ENCODE measurements at regions not wholly inside any gene's neighbourhood (a gene's known extent, or its start where the extent isn't known, plus 50 kb on each side); places are given as distances from the start of the nearest gene placed in this dataset.
"Not testable (repeated sequence)": the region's sequence is repeated elsewhere in the genome, so short reads cannot be mapped to it uniquely, and the experiment has no call there.

DNA sequence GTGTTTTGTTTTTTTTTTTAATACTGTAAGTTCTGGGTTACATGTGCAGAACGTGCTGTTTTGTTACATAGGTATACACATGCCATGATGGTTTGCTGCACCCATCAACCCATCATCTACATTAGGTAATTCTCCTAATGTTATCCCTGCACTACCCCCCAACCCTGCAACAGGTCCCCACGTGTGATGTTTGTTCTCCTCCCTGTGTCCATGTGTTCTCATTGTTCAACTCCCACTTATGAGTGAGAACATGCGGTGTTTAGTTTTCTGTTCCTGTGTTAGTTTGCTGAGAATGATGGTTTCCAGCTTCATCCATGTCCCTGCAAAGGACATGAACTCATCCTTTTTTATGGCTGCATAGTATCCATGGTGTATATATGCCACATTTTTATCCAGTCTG, 1005.4 kb downstream of the SOCS6 start:
- H3K4me3 ChIP-seq (ENCODE audit: low read length in 3 of 3); H3K27me3 ChIP-seq (ENCODE audit: control insufficient read depth in 3 of 3, insufficient read depth in 3 of 3, low read length in 3 of 3); H3K9ac ChIP-seq (ENCODE audit: low read depth in 1 of 3, low read length in 3 of 3); H3K9me3 ChIP-seq (ENCODE audit: control insufficient read depth in 3 of 3, low read length in 3 of 3); H3K27ac ChIP-seq (ENCODE audit: low read depth, low read length); H3K36me3 ChIP-seq (ENCODE audit: control insufficient read depth in 3 of 3, insufficient read depth in 3 of 3, low read length in 3 of 3); H3K4me1 ChIP-seq (ENCODE audit: control insufficient read depth in 3 of 3, insufficient read depth in 3 of 3, low read length in 3 of 3): not testable (repeated sequence)

DNA sequence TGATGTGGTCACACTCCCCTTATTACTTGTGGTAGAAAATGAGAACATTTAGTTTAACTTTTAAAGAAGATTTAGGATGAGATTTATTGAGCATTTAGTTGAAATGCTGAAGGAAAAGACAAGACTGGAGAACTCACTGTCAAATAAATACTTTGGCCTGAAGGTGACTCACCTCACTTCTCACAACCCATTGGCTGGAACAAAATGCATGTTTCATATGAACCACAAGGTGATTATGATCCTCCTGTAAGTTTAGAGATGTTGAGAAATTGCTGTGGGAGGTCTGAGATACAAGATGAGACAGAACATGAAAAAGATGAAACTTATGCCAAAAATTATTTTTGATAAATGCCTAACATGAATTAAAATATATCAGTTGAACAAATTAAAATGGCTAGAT, 1004.5 kb downstream of the SOCS6 start:
- no peaks in the 10 kb centered on the region for H3K27me3 ChIP-seq (ENCODE audit: control insufficient read depth in 3 of 3, insufficient read depth in 3 of 3, low read length in 3 of 3)
- H3K27ac ChIP-seq (ENCODE audit: low read depth, low read length): no peak overlapping the region
- no peaks in the 10 kb centered on the region for H3K36me3 ChIP-seq (ENCODE audit: control insufficient read depth in 3 of 3, insufficient read depth in 3 of 3, low read length in 3 of 3)
- no peak overlapping the region for H3K4me3 ChIP-seq (ENCODE audit: low read length in 3 of 3)
- no peaks in the 10 kb centered on the region for H3K4me1 ChIP-seq (ENCODE audit: control insufficient read depth in 3 of 3, insufficient read depth in 3 of 3, low read length in 3 of 3)
- H3K9me3 ChIP-seq (ENCODE audit: control insufficient read depth in 3 of 3, low read length in 3 of 3): no peaks in the 10 kb centered on the region
- no peak overlapping the region for H3K9ac ChIP-seq (ENCODE audit: low read depth in 1 of 3, low read length in 3 of 3)

GRCh38 chr18:71287268-71287667, 998.4 kb downstream of the SOCS6 start:
- no peaks in the 10 kb centered on the region for H3K4me1 ChIP-seq (ENCODE audit: control insufficient read depth in 3 of 3, insufficient read depth in 3 of 3, low read length in 3 of 3)
- H3K9ac ChIP-seq (ENCODE audit: low read depth in 1 of 3, low read length in 3 of 3): no peak overlapping the region
- H3K4me3 ChIP-seq (ENCODE audit: low read length in 3 of 3): no peak overlapping the region
- no peaks in the 10 kb centered on the region for H3K9me3 ChIP-seq (ENCODE audit: control insufficient read depth in 3 of 3, low read length in 3 of 3)
- H3K36me3 ChIP-seq (ENCODE audit: control insufficient read depth in 3 of 3, insufficient read depth in 3 of 3, low read length in 3 of 3): no peaks in the 10 kb centered on the region
- no peak overlapping the region for H3K27ac ChIP-seq (ENCODE audit: low read depth, low read length)
- no peaks in the 10 kb centered on the region for H3K27me3 ChIP-seq (ENCODE audit: control insufficient read depth in 3 of 3, insufficient read depth in 3 of 3, low read length in 3 of 3)

DNA sequence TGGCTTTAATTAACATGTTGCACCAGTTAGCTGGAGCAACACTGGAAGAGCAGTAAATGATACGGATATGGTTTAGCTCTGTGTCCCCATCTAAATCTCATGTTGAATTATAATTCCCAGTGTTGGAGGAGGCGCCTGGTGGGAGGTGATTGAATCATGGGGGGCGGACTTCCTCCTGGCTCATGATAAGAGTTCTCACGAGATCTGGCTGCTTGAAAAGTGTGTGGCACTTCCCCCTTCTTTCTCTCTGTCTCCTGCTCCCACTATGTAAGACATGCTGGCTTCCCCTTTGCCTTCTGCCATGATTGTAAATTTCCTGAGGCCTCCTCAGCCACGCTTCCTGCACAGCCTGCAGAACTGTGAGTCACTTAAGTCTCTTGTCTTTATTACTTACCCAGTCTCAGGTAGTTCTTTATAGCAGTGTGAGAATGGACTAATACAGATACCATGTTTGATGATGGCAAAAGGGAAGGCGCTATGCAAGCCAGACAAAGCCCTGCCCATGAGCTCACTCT, 963.6 kb downstream of the SOCS6 start:
- Histone ChIP-seq H3K4me1 (ENCODE audit: control insufficient read depth in 3 of 3, insufficient read depth in 3 of 3, low read length in 3 of 3) (no peaks in the 10 kb centered on the region), H3K9ac (ENCODE audit: low read depth in 1 of 3, low read length in 3 of 3) (no peak overlapping the region), H3K27ac (ENCODE audit: low read depth, low read length) (no peak overlapping the region)

DNA sequence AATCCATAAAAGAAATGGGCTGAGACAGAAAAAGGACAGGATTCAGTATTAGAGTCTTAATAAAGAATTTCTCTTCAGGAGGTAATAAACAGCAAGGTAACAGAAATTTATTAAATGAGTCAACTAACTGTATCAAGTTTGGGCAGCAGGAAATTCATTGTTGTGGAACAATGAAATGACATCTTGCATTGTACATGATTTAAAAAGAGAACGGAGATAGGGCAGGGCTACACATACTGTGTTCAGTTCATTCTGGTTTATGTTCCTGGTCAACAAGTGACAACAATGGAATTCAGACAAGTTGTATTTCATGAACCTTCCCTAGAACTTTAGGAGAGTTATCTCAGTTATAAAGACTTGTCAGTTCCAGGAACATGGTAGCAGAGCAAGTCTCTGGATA, 961.3 kb downstream of the SOCS6 start:
- Histone ChIP-seq H3K9me3 (ENCODE audit: control insufficient read depth in 3 of 3, low read length in 3 of 3) (no peaks in the 10 kb centered on the region), H3K4me3 (ENCODE audit: low read length in 3 of 3) (no peak overlapping the region), H3K27ac (ENCODE audit: low read depth, low read length) (no peak overlapping the region), H3K4me1 (ENCODE audit: control insufficient read depth in 3 of 3, insufficient read depth in 3 of 3, low read length in 3 of 3) (no peaks in the 10 kb centered on the region), H3K9ac (ENCODE audit: low read depth in 1 of 3, low read length in 3 of 3) (no peak overlapping the region), H3K36me3 (ENCODE audit: control insufficient read depth in 3 of 3, insufficient read depth in 3 of 3, low read length in 3 of 3) (no peaks in the 10 kb centered on the region), H3K27me3 (ENCODE audit: control insufficient read depth in 3 of 3, insufficient read depth in 3 of 3, low read length in 3 of 3) (no peaks in the 10 kb centered on the region)

More for the DNA sequence above, 963.6 kb downstream of the SOCS6 start:
- no peaks in the 10 kb centered on the region for H3K36me3 ChIP-seq (ENCODE audit: control insufficient read depth in 3 of 3, insufficient read depth in 3 of 3, low read length in 3 of 3)
- H3K4me3 ChIP-seq (ENCODE audit: low read length in 3 of 3): no peak overlapping the region
- no peaks in the 10 kb centered on the region for H3K9me3 ChIP-seq (ENCODE audit: control insufficient read depth in 3 of 3, low read length in 3 of 3)
- no peaks in the 10 kb centered on the region for H3K27me3 ChIP-seq (ENCODE audit: control insufficient read depth in 3 of 3, insufficient read depth in 3 of 3, low read length in 3 of 3)

GRCh38 chr18:71249791-71250190, 960.9 kb downstream of the SOCS6 start:
- H3K9me3 ChIP-seq (ENCODE audit: control insufficient read depth in 3 of 3, low read length in 3 of 3): no peaks in the 10 kb centered on the region
- H3K4me1 ChIP-seq (ENCODE audit: control insufficient read depth in 3 of 3, insufficient read depth in 3 of 3, low read length in 3 of 3): no peaks in the 10 kb centered on the region
- no peaks in the 10 kb centered on the region for H3K36me3 ChIP-seq (ENCODE audit: control insufficient read depth in 3 of 3, insufficient read depth in 3 of 3, low read length in 3 of 3)
- no peak overlapping the region for H3K27ac ChIP-seq (ENCODE audit: low read depth, low read length)
- H3K9ac ChIP-seq (ENCODE audit: low read depth in 1 of 3, low read length in 3 of 3): no peak overlapping the region
- no peaks in the 10 kb centered on the region for H3K27me3 ChIP-seq (ENCODE audit: control insufficient read depth in 3 of 3, insufficient read depth in 3 of 3, low read length in 3 of 3)
- H3K4me3 ChIP-seq (ENCODE audit: low read length in 3 of 3): no peak overlapping the region

- no peak overlapping the region for H3K4me3 ChIP-seq (ENCODE audit: low read length in 3 of 3)
- H3K4me1 ChIP-seq (ENCODE audit: control insufficient read depth in 3 of 3, insufficient read depth in 3 of 3, low read length in 3 of 3): no peaks in the 10 kb centered on the region
- H3K27me3 ChIP-seq (ENCODE audit: control insufficient read depth in 3 of 3, insufficient read depth in 3 of 3, low read length in 3 of 3): no peaks in the 10 kb centered on the region
- H3K27ac ChIP-seq (ENCODE audit: low read depth, low read length): no peak overlapping the region
- H3K36me3 ChIP-seq (ENCODE audit: control insufficient read depth in 3 of 3, insufficient read depth in 3 of 3, low read length in 3 of 3): no peaks in the 10 kb centered on the region
- no peaks in the 10 kb centered on the region for H3K9me3 ChIP-seq (ENCODE audit: control insufficient read depth in 3 of 3, low read length in 3 of 3)
- no peak overlapping the region for H3K9ac ChIP-seq (ENCODE audit: low read depth in 1 of 3, low read length in 3 of 3)
Observed at GRCh38 chr18:71242981-71243380, 954.1 kb downstream of the SOCS6 start.

DNA sequence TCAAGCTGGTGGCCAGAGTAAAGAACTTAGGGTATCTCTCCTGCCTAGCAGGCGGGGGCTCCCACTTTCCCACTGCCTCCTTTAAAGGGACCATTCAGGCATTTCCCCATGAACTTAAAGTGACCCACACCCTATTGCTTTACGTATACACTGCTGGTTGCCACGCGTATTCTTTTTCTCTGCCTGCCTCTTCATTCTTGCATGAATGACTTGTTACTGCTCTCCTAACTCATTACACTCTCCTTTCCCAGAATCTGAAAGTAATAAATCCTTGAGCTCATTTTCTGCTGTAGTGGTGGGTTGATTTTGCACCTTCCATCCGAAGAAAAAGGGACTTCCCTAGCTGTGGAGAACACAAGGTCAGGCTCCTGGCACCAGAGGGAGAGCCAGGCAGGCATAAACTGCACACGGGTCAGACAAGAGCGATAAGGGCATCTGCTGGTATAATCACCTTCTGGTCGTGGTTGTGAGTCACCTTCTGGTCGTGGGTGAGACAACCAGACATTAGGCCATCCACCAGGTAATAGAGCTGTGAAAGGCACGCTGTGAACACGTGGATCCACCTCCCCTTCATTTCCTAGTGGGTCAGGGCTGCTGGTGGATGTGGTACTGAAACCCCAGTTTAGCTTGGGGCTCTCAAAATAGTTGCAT, 950.3 kb downstream of the SOCS6 start:
- Histone ChIP-seq H3K9ac (ENCODE audit: low read depth in 1 of 3, low read length in 3 of 3) (no peak overlapping the region), H3K27ac (ENCODE audit: low read depth, low read length) (no peak overlapping the region), H3K4me3 (ENCODE audit: low read length in 3 of 3) (no peak overlapping the region), H3K27me3 (ENCODE audit: control insufficient read depth in 3 of 3, insufficient read depth in 3 of 3, low read length in 3 of 3) (no peaks in the 10 kb centered on the region), H3K9me3 (ENCODE audit: control insufficient read depth in 3 of 3, low read length in 3 of 3) (no peaks in the 10 kb centered on the region), H3K4me1 (ENCODE audit: control insufficient read depth in 3 of 3, insufficient read depth in 3 of 3, low read length in 3 of 3) (no peaks in the 10 kb centered on the region), H3K36me3 (ENCODE audit: control insufficient read depth in 3 of 3, insufficient read depth in 3 of 3, low read length in 3 of 3) (no peaks in the 10 kb centered on the region)

- no peaks in the 10 kb centered on the region for H3K4me1 ChIP-seq (ENCODE audit: control insufficient read depth in 3 of 3, insufficient read depth in 3 of 3, low read length in 3 of 3)
- H3K27me3 ChIP-seq (ENCODE audit: control insufficient read depth in 3 of 3, insufficient read depth in 3 of 3, low read length in 3 of 3): no peaks in the 10 kb centered on the region
- no peak overlapping the region for H3K27ac ChIP-seq (ENCODE audit: low read depth, low read length)
- no peak overlapping the region for H3K4me3 ChIP-seq (ENCODE audit: low read length in 3 of 3)
- H3K9me3 ChIP-seq (ENCODE audit: control insufficient read depth in 3 of 3, low read length in 3 of 3): no peaks in the 10 kb centered on the region
- H3K9ac ChIP-seq (ENCODE audit: low read depth in 1 of 3, low read length in 3 of 3): no peak overlapping the region
- H3K36me3 ChIP-seq (ENCODE audit: control insufficient read depth in 3 of 3, insufficient read depth in 3 of 3, low read length in 3 of 3): no peaks in the 10 kb centered on the region
Observed at GRCh38 chr18:71237641-71238040, 948.8 kb downstream of the SOCS6 start.

- no peaks in the 10 kb centered on the region for H3K9me3 ChIP-seq (ENCODE audit: control insufficient read depth in 3 of 3, low read length in 3 of 3)
- H3K9ac ChIP-seq (ENCODE audit: low read depth in 1 of 3, low read length in 3 of 3): no peak overlapping the region
- H3K36me3 ChIP-seq (ENCODE audit: control insufficient read depth in 3 of 3, insufficient read depth in 3 of 3, low read length in 3 of 3): no peaks in the 10 kb centered on the region
- H3K27ac ChIP-seq (ENCODE audit: low read depth, low read length): no peak overlapping the region
- no peak overlapping the region for H3K4me3 ChIP-seq (ENCODE audit: low read length in 3 of 3)
- no peaks in the 10 kb centered on the region for H3K27me3 ChIP-seq (ENCODE audit: control insufficient read depth in 3 of 3, insufficient read depth in 3 of 3, low read length in 3 of 3)
- no peaks in the 10 kb centered on the region for H3K4me1 ChIP-seq (ENCODE audit: control insufficient read depth in 3 of 3, insufficient read depth in 3 of 3, low read length in 3 of 3)
Observed at GRCh38 chr18:71233177-71233576, 944.3 kb downstream of the SOCS6 start.

All from skeletal muscle tissue (tissue), 3 donors.